Chondrocyte (in vitro differentiated cells): ENCODE measurements at regions not wholly inside any gene's neighbourhood (a gene's known extent, or its start where the extent isn't known, plus 50 kb on each side); places are given as distances from the start of the nearest gene placed in this dataset.

Experiments used
- DNase-seq: peaks from one replicate; pipeline ENCODE4 v3.0.0; 2021; ENCODE audit warnings: mixed read lengths, low spot score
- H3K27ac Mint-ChIP-seq: one replicate; pipeline ENCODE4 v1.8.0; 2021; ENCODE audit warnings: mild to moderate bottlenecking, moderate library complexity, mixed read lengths; ENCODE audit not compliant: unreplicated experiment
- H3K27me3 Mint-ChIP-seq: 2 replicates; pipeline ENCODE4 v1.8.0; 2021; ENCODE audit warnings: low read depth, mixed read lengths
- H3K36me3 Mint-ChIP-seq: 2 replicates; pipeline ENCODE4 v1.8.0; 2021; ENCODE audit warnings: low read depth, mixed read lengths
- H3K4me1 Mint-ChIP-seq: 2 replicates; pipeline ENCODE4 v1.8.0; 2021; ENCODE audit warnings: low read depth, mild to moderate bottlenecking, mixed read lengths
- H3K4me3 Mint-ChIP-seq: one replicate; pipeline ENCODE4 v1.8.0; 2021; ENCODE audit warnings: mild to moderate bottlenecking, moderate library complexity, mixed read lengths; ENCODE audit not compliant: unreplicated experiment
- H3K9me3 Mint-ChIP-seq: 2 replicates; pipeline ENCODE4 v1.8.0; 2021; ENCODE audit warnings: low read depth, mixed read lengths
- TF ChIP-seq, protein P1 (sequence below): fragments of 200-600 bp; sonication (generic); IDR thresholded peaks from 2 replicates; pipeline ENCODE4 v1.5.0; 2021; ENCODE audit warnings: antibody characterized with exemption, mild to moderate bottlenecking, moderate library complexity

- Mint-ChIP-seq H3K4me1 (peaks cover 24% of the 10 kb centered on the region), H3K27ac (no peak overlapping the region), H3K36me3 (no peaks in the 10 kb centered on the region), H3K4me3 (no peak overlapping the region), H3K27me3 (no peaks in the 10 kb centered on the region), H3K9me3 (peaks cover 6% of the 10 kb centered on the region)
- DNase-seq = peak; percentile 75
- TF ChIP-seq, protein P1, sequence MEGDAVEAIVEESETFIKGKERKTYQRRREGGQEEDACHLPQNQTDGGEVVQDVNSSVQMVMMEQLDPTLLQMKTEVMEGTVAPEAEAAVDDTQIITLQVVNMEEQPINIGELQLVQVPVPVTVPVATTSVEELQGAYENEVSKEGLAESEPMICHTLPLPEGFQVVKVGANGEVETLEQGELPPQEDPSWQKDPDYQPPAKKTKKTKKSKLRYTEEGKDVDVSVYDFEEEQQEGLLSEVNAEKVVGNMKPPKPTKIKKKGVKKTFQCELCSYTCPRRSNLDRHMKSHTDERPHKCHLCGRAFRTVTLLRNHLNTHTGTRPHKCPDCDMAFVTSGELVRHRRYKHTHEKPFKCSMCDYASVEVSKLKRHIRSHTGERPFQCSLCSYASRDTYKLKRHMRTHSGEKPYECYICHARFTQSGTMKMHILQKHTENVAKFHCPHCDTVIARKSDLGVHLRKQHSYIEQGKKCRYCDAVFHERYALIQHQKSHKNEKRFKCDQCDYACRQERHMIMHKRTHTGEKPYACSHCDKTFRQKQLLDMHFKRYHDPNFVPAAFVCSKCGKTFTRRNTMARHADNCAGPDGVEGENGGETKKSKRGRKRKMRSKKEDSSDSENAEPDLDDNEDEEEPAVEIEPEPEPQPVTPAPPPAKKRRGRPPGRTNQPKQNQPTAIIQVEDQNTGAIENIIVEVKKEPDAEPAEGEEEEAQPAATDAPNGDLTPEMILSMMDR = no peak
Measured at GRCh38 chr1:81109038-81109437, 691.7 kb upstream of the ADGRL2 start.

DNA sequence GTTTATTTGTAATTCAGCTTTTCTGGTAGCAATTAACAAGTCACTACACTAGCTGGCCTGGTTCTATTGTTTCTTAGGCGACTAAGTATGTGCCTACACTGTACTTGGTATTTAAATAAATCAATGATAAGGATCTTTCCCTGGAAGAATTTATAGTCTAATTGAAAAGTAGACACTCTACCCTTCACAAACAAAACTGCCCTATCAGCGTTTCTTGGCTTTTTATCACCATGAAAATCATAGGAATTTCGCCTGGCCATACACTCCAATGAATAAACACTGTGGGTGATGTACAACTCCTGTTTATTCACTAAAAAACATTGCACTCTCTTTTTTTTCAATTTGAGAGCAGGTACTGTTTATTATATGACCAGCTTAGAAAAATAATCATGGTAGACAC, 702.9 kb upstream of the ADGRL2 start:
- no peak overlapping the region for H3K27ac Mint-ChIP-seq
- no peaks in the 10 kb centered on the region for H3K4me1 Mint-ChIP-seq
- no peaks in the 10 kb centered on the region for H3K27me3 Mint-ChIP-seq
- DNase-seq = no peak
- no peak overlapping the region for H3K4me3 Mint-ChIP-seq
- no peaks in the 10 kb centered on the region for H3K36me3 Mint-ChIP-seq
- H3K9me3 Mint-ChIP-seq = no peaks in the 10 kb centered on the region
- TF ChIP-seq, protein P1 = no peak

- peaks cover 19% of the 10 kb centered on the region for H3K4me1 Mint-ChIP-seq
- TF ChIP-seq, protein P1 = no peak
- H3K36me3 Mint-ChIP-seq = no peaks in the 10 kb centered on the region
Measured at GRCh38 chr1:81073580-81073979, 727.2 kb upstream of the ADGRL2 start.

DNA sequence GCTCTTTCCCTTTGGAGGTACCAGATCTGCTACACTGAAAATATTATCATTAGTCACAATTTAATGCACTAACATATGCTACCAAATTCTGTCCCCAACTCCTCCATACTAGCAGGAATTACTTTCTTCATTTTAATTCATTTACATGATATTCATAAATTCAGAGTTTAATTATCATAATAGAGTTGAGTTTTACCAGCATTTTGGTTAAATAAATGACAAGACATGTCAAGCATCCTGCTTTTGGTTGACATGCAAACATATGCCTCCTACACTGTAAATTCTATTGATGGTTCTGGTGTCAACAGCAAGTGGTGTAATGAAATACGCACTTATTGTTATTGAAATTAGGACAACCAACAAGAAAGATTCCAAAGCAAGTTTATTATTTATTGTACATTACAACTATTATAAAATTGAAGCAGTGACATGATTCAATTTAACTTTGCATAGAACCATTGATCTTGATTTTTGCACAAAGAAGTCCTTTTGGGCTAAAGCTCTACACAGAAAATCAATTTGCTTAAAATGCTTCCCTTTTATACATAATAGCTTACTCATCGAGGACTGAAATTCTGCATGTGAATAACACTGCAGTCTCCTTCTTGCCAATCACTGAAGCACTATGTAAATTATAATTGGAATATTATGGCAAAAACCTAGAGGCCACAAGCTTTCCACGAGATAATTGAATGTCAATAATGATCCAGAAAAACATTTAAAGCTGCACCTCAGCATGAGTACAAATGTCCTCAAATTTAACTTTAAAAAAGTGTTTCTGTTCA, 728.6 kb upstream of the ADGRL2 start:
- TF ChIP-seq, protein P1 = no peak
- Mint-ChIP-seq H3K4me1 (peaks cover 19% of the 10 kb centered on the region), H3K9me3 (peaks cover 3% of the 10 kb centered on the region), H3K27me3 (no peaks in the 10 kb centered on the region), H3K36me3 (no peaks in the 10 kb centered on the region), H3K27ac (no peak overlapping the region), H3K4me3 (no peak overlapping the region)
- no peak for DNase-seq

More at GRCh38 chr1:81073580-81073979, 727.2 kb upstream of the ADGRL2 start:
- no peaks in the 10 kb centered on the region for H3K9me3 Mint-ChIP-seq
- DNase-seq = no peak
- H3K27ac Mint-ChIP-seq = no peak overlapping the region
- no peaks in the 10 kb centered on the region for H3K27me3 Mint-ChIP-seq
- no peak overlapping the region for H3K4me3 Mint-ChIP-seq

DNA sequence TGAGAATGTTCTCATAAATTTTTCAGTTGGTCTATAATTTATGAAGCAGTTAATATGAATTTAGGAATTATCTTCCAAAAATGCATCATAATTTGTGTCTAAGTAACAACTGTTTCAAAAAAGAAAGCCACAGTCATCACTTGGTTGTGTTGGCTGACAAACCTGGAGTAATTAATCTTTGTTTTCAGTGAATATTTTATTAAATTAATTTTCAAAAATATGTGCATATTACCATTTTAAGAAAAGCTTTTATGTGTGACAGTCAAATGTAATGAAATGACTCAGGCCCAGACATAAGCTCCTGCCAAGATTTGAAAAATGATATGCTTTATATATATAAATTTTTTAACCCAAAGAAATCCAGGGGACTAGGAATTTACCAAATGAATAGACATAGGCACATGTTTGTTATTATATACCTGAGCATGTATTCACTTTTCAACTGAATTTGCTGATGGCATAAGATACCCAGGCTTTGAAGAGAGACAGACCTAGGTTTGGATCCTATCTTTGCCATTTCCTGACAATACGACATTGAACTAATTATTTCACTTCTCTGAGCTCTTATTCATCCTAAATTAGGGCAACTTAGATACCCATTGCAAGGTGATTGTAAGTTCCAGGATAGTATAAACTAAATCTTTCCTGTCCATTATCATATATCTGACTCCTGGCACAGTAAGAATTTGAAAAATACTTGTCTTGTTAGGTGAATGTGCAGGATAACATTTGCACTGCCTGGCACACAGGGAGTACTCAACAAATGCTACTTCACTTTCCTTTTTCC, 729.5 kb upstream of the ADGRL2 start:
- no peaks in the 10 kb centered on the region for H3K27me3 Mint-ChIP-seq
- H3K4me1 Mint-ChIP-seq = peaks cover 19% of the 10 kb centered on the region
- no peak overlapping the region for H3K27ac Mint-ChIP-seq
- DNase-seq = no peak
- no peak overlapping the region for H3K4me3 Mint-ChIP-seq
- H3K9me3 Mint-ChIP-seq = peaks cover 3% of the 10 kb centered on the region
- TF ChIP-seq, protein P1 = no peak
- no peaks in the 10 kb centered on the region for H3K36me3 Mint-ChIP-seq
